ENCODE measurements at regions not wholly inside any gene's neighbourhood (a gene's known extent, or its start where the extent isn't known, plus 50 kb on each side); places are given as distances from the start of the nearest gene placed in this dataset.

GRCh38 chr2:7598402-7598801 lies 681.2 kb downstream of the RNF144A start:
- no peak for TF ChIP-seq FOXA1 (IDR thresholded peaks at IDR 0.05)
- TF ChIP-seq, protein P1, sequence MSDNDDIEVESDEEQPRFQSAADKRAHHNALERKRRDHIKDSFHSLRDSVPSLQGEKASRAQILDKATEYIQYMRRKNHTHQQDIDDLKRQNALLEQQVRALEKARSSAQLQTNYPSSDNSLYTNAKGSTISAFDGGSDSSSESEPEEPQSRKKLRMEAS (IDR thresholded peaks at IDR 0.05) = no peak
- TF ChIP-seq, protein P2, sequence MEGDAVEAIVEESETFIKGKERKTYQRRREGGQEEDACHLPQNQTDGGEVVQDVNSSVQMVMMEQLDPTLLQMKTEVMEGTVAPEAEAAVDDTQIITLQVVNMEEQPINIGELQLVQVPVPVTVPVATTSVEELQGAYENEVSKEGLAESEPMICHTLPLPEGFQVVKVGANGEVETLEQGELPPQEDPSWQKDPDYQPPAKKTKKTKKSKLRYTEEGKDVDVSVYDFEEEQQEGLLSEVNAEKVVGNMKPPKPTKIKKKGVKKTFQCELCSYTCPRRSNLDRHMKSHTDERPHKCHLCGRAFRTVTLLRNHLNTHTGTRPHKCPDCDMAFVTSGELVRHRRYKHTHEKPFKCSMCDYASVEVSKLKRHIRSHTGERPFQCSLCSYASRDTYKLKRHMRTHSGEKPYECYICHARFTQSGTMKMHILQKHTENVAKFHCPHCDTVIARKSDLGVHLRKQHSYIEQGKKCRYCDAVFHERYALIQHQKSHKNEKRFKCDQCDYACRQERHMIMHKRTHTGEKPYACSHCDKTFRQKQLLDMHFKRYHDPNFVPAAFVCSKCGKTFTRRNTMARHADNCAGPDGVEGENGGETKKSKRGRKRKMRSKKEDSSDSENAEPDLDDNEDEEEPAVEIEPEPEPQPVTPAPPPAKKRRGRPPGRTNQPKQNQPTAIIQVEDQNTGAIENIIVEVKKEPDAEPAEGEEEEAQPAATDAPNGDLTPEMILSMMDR (IDR thresholded peaks at IDR 0.05; ENCODE audit: low read depth, low read length, missing input control) = no peak
- no peak for TF ChIP-seq JUND (IDR thresholded peaks at IDR 0.05)
- no peak for TF ChIP-seq EGR1 (IDR thresholded peaks at IDR 0.05; ENCODE audit: low read depth in 2 of 2)
- TF ChIP-seq TAF1 (conservative IDR thresholded peaks at IDR 0.05) = no peak
- no peak for TF ChIP-seq ZBTB33 (IDR thresholded peaks at IDR 0.05)
- no peak for TF ChIP-seq RAD21 (IDR thresholded peaks at IDR 0.05)
- TF ChIP-seq YY1 (IDR thresholded peaks at IDR 0.05) = no peak
- no peak for TF ChIP-seq ATF3 (IDR thresholded peaks at IDR 0.05)
